Retinal pigment epithelial cell (primary cell): ENCODE measurements at regions not wholly inside any gene's neighbourhood (a gene's known extent, or its start where the extent isn't known, plus 50 kb on each side); places are given as distances from the start of the nearest gene placed in this dataset.

Source experiments
- DNase-seq: peaks from one replicate; pipeline ENCODE4 v3.0.0-alpha.2; 2010; ENCODE audit warnings: low read depth
- H3K4me3 ChIP-seq: 2 replicates; pipeline ENCODE4 v1.5.1; 2011; ENCODE audit warnings: mild to moderate bottlenecking, low read length, control low read depth, moderate library complexity
- TF ChIP-seq, protein P1 (sequence below): conservative IDR thresholded peaks from 2 replicates; pipeline ENCODE4 v1.5.1; 2011; ENCODE audit warnings: low read depth, low read length, control low read depth, inconsistent platforms

DNA sequence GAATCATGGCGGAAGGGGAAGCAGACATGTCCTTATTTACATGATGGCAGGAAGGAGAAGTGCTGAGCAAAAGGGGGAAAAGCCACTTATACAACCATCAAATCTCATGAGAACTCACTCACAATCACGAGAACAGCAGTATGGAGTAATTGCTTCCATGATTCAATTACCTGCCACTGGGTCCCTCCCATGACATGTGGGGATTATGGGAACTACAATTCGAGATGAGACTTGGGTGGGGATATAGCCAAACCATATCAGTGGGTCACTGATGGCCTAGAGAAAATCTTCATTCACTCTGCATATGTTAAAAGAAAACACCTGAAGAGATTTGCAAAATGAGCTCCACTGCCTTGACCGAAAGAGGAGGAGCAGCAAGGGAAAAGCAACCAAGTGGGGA, 130.3 kb upstream of the FAM20A start:
- no peak overlapping the region for H3K4me3 ChIP-seq
- TF ChIP-seq, protein P1, sequence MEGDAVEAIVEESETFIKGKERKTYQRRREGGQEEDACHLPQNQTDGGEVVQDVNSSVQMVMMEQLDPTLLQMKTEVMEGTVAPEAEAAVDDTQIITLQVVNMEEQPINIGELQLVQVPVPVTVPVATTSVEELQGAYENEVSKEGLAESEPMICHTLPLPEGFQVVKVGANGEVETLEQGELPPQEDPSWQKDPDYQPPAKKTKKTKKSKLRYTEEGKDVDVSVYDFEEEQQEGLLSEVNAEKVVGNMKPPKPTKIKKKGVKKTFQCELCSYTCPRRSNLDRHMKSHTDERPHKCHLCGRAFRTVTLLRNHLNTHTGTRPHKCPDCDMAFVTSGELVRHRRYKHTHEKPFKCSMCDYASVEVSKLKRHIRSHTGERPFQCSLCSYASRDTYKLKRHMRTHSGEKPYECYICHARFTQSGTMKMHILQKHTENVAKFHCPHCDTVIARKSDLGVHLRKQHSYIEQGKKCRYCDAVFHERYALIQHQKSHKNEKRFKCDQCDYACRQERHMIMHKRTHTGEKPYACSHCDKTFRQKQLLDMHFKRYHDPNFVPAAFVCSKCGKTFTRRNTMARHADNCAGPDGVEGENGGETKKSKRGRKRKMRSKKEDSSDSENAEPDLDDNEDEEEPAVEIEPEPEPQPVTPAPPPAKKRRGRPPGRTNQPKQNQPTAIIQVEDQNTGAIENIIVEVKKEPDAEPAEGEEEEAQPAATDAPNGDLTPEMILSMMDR: no peak
- no peak for DNase-seq

DNA sequence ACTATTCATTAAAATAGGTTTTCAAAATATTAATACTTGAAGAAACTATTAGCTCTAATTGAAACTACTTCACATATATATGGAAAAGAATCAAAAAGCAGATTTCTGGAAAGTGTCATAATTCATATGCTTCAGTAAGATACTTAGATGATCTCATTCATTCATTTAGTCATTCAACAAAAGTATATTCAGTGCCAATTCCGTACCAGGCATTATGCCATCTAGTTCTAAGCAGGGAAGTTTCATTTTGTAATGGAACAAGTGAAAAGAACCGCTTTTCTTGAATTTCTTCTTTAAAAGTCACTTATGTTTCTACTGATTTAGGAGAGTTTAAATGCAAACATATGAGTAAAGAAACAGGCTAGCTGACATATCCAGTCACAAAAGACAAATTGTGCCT, 118.3 kb upstream of the FAM20A start:
- TF ChIP-seq, protein P1: no peak
- DNase-seq: no peak

DNA sequence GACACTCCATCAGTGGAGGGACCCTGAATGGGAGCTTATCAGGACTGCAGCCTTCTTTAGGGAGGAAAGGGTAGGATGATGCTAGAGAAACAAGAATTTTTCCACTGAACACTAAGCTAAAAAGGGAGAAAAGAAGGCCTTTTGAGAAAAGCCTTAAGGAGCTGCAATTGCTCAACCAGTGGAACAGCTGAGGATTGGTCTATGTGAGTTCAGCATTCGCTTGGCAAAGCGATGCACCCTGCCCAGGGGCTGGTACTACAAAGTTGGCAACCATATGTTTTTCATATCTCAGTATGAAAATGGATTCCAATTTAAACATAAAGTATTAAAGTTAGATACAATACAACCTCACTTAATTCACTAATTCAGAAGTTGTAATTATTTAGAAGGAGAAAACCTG, 117.8 kb upstream of the FAM20A start:
- DNase-seq: no peak
- no peak overlapping the region for H3K4me3 ChIP-seq
- TF ChIP-seq, protein P1: no peak

More for the DNA sequence above, 118.3 kb upstream of the FAM20A start:
- no peak overlapping the region for H3K4me3 ChIP-seq

DNA sequence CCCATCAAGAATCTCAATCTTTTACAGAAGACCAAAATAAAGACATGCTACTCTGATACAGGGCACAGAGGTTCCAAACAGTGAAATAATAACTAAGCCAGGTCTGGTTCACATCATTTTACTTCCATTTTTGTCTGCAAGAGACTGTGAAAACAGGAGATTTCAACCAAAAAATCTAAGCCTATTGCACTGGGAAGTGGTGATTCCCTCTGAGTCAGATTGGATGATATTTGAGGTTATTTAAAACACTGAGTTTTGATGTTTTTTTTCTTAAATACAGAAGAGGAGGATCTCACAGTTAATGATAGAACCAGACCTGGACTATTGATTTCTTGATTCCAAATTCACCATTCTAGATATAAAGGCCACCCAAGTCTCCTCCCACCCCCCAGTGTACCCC, 117.3 kb upstream of the FAM20A start:
- TF ChIP-seq, protein P1: no peak
- no peak overlapping the region for H3K4me3 ChIP-seq

DNA sequence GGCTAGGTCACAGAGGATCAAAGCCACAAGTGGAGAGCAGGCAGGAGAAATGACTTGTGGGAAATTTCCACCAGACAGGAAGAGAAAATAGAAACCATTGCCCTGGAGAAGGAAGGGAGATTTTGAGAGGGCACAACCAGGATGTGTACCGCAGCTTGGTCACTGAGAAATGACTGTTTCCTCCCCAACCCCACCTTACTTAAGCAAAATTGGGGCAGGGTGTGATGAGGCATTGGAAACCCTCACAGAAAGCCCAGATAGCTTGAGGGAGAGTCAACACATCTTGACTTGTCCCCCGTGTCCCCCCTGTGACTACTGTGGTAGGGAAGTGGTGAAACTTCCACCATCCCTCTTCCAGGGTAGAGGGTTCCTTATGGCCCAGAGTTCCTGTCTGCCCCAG, 113.5 kb upstream of the FAM20A start:
- H3K4me3 ChIP-seq: no peak overlapping the region
- no peak for DNase-seq
- TF ChIP-seq, protein P1: no peak

More for the DNA sequence above, 117.3 kb upstream of the FAM20A start:
- DNase-seq: no peak

DNA sequence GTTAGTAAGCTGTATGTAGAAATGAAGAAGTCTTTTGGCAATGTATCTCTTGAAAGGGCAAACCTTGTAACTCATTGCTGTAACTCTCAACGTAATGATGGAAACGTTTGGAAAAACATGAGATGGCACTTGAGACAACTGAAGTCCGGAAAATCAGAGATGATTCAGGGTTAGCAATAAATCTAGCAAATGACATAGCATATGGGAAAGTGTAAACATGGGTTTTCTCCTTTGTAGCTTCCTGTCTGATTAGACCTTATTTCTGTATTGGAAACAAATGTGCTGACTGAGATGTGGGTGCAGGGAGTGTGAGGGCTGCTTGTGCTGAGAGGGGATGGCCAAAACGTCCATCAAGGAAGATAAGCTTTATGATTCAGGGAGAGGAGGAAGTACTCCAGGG, 110.7 kb upstream of the FAM20A start:
- TF ChIP-seq, protein P1: no peak
- DNase-seq: no peak
- no peak overlapping the region for H3K4me3 ChIP-seq

DNA sequence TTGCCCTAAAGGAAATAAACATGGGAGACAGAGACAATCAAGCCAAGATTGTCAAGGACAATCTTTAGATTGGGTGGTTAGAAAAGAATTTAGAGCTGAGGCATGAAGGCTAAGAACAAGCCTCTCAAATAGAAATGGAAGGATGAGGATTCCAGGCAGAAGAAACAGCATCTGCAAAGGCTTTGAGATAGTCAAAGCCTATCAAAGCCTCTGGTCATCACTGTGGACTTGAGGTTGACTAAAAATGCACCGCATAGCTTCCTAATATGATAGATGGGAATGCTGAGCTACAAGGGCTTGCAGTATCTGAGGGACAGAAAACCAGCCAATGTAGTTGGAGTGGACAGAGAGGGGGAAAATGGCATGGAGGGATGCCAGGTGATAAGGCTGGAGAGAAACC, 109.8 kb upstream of the FAM20A start:
- TF ChIP-seq, protein P1: no peak
- H3K4me3 ChIP-seq: no peak overlapping the region
- no peak for DNase-seq
